ENCODE measurements at regions not wholly inside any gene's neighbourhood (a gene's known extent, or its start where the extent isn't known, plus 50 kb on each side); places are given as distances from the start of the nearest gene placed in this dataset.

- no peak for TF ChIP-seq CTCF (IDR thresholded peaks at IDR 0.05)
- TF ChIP-seq POLR2A (IDR thresholded peaks at IDR 0.05), result no peak
Observed at GRCh38 chr15:96002890-96003859, 327.3 kb upstream of the NR2F2 start.
